Gastrocnemius medialis (tissue), 4 donors: ENCODE measurements at regions not wholly inside any gene's neighbourhood (a gene's known extent, or its start where the extent isn't known, plus 50 kb on each side); places are given as distances from the start of the nearest gene placed in this dataset.

ENCODE experiments used
- ATAC-seq, 2 donors: fragments of 150-250 bp; one replicate each; pipeline ENCODE4 v1.9.1; 2016
- DNase-seq, 2 donors: peaks; one replicate each; pipeline ENCODE4 v3.0.0-alpha.2; 2019
- H3K27ac ChIP-seq, 4 donors: fragments of 200-600 bp; sonication (generic); 1 replicate in 1 of 4; 2 replicates in 3 of 4; pipeline ENCODE4 v1.5.1; 2016 to 2018; ENCODE audit warnings: mild to moderate bottlenecking in 2 of 4, moderate library complexity in 1 of 4
- H3K27me3 ChIP-seq, 3 donors: fragments of 200-600 bp; sonication (generic) in 2 of 3; 1 replicate in 1 of 3; 2 replicates in 2 of 3; pipeline versions ENCODE4 v1.5.1 to v1.6.0; 2016 to 2019; ENCODE audit warnings: mild to moderate bottlenecking in 1 of 3, moderate library complexity in 1 of 3
- H3K36me3 ChIP-seq, 2 donors: fragments of 200-600 bp; sonication (generic) in 1 of 2; one replicate each; pipeline ENCODE4 v1.5.1; 2017 to 2018
- H3K4me1 ChIP-seq, 2 donors: fragments of 200-600 bp; sonication (generic) in 1 of 2; one replicate each; pipeline ENCODE4 v1.5.1; 2016 to 2017; ENCODE audit warnings: mild to moderate bottlenecking in 2 of 2
- H3K4me3 ChIP-seq, 4 donors: fragments of 200-600 bp; sonication (generic) in 3 of 4; 1 replicate in 1 of 4; 2 replicates in 3 of 4; pipeline ENCODE4 v1.5.1; 2016 to 2019; ENCODE audit warnings: mild to moderate bottlenecking in 2 of 4
- H3K9me3 ChIP-seq, 3 donors: fragments of 200-600 bp; sonication (generic) in 2 of 3; 1 replicate in 1 of 3; 2 replicates in 2 of 3; pipeline ENCODE4 v1.5.1; 2016 to 2019
- CTCF ChIP-seq, 5 experiments: fragments of 450-650 bp in 3 of 5; fragments of 200-600 bp in 2 of 5; sonication (generic) in 2 of 5; IDR thresholded peaks in 4 of 5; conservative IDR thresholded peaks in 1 of 5; 1 replicate in 4 of 5; 2 replicates in 1 of 5; pipeline ENCODE4 v1.5.1; 2016 to 2019; ENCODE audit warnings: antibody characterized with exemption in 5 of 5, mild to moderate bottlenecking in 3 of 5, moderate library complexity in 3 of 5
- POLR2A ChIP-seq, 2 donors: fragments of 450-650 bp; IDR thresholded peaks; one replicate each; pipeline ENCODE4 v1.6.1; 2017; ENCODE audit warnings: antibody characterized with exemption in 2 of 2, mild to moderate bottlenecking in 2 of 2, moderate library complexity in 2 of 2
- in situ Hi-C, 4 donors: fragments of 200-750 bp; cut with MboI; loops; one replicate each; pipeline versions ENCODE4 v1.15.0 to v1.8.0; 2017; ENCODE audit warnings: low sequenced_read_pairs in 4 of 4
- intact Hi-C: fragments of 100-400 bp; cut with DNase I; formaldehyde crosslinking; loops from one replicate; pipeline ENCODE4 v1.15.1; 2023; ENCODE audit warnings: low total_unique reads

DNA sequence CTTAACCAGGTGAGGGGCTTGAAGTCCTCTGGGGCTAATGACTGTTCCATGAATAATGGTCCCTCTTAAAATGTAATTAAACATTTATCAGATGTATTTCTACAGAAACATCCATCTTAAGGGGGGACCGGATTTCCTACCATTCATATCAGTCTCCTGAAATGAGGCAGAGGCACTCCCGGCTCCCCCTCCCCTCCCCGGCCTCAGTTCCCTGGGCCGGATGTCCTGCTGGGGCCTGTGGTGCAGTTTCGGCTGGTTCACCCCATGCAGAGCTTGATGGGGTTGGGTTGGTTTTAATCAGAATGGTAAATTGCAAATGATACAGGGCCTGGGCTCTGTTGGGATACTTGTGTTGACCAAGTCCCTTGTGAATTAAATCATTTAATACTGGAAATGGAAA lies 349.4 kb downstream of the PREX1 start:
- DNase-seq: no peak
- Histone ChIP-seq H3K4me3 (no peak overlapping the region), H3K4me1 (no peaks in the 10 kb centered on the region), H3K27me3 (no peaks in the 10 kb centered on the region), H3K9me3 (no peaks in the 10 kb centered on the region), H3K36me3 (no peaks in the 10 kb centered on the region), H3K27ac (no peak overlapping the region)
- TF ChIP-seq POLR2A (IDR thresholded peaks at IDR 0.05) (no peak), CTCF (IDR thresholded peaks at IDR 0.05 in 4 of 5, conservative IDR thresholded peaks at IDR 0.05 in 1 of 5) (no peak)
- ATAC-seq: no peak
- intact Hi-C loops (no loop called here), in situ Hi-C loops (no loop called here)

DNA sequence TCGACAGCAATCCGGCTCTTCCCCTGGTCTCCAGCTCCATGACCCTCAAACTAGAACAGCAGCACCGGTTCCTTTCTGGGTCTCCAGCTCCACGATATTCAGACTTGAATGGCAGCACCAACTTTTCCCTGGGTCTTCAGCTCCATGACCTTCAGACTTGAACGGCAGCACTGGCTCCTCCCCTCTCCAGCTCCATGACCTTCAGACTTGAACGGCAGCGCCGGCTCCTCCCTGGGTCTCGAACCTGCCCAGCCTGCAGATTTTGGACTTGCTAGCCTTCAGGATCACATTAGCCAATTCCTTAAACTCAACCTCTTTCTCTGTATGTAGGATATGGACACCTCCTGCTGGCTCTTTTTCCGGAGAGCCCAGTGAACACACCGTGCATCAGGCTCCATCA lies 350.9 kb downstream of the PREX1 start:
- DNase-seq (no peak), ATAC-seq (no peak)
- no peaks in the 10 kb centered on the region for H3K4me1 ChIP-seq
- H3K4me3 ChIP-seq: no peak overlapping the region
- H3K27me3 ChIP-seq: no peaks in the 10 kb centered on the region
- H3K36me3 ChIP-seq: no peaks in the 10 kb centered on the region
- no peak for TF ChIP-seq POLR2A (IDR thresholded peaks at IDR 0.05)
- no peak for TF ChIP-seq CTCF (IDR thresholded peaks at IDR 0.05 in 4 of 5, conservative IDR thresholded peaks at IDR 0.05 in 1 of 5)
- H3K9me3 ChIP-seq: no peaks in the 10 kb centered on the region
- intact Hi-C loops: no loop called here
- in situ Hi-C loops: no loop called here
- H3K27ac ChIP-seq: no peak overlapping the region

GRCh38 chr20:48474022-48474421 lies 353.8 kb downstream of the PREX1 start:
- Histone ChIP-seq H3K4me1 (no peaks in the 10 kb centered on the region), H3K27me3 (no peaks in the 10 kb centered on the region), H3K36me3 (no peaks in the 10 kb centered on the region), H3K4me3 (no peak overlapping the region), H3K27ac (no peak overlapping the region), H3K9me3 (no peaks in the 10 kb centered on the region)
- TF ChIP-seq POLR2A (IDR thresholded peaks at IDR 0.05) (no peak), CTCF (IDR thresholded peaks at IDR 0.05 in 4 of 5, conservative IDR thresholded peaks at IDR 0.05 in 1 of 5) (no peak)
- DNase-seq (no peak), ATAC-seq (no peak)
- intact Hi-C loops (no loop called here), in situ Hi-C loops (no loop called here)

- no peaks in the 10 kb centered on the region for H3K27me3 ChIP-seq
- no peak overlapping the region for H3K4me3 ChIP-seq
- no peak for ATAC-seq
- H3K9me3 ChIP-seq: no peaks in the 10 kb centered on the region
- in situ Hi-C loops: no loop called here
- DNase-seq: no peak
- H3K36me3 ChIP-seq: no peaks in the 10 kb centered on the region
- no peak overlapping the region for H3K27ac ChIP-seq
- H3K4me1 ChIP-seq: no peaks in the 10 kb centered on the region
- intact Hi-C loops: no loop called here
- no peak for TF ChIP-seq CTCF (IDR thresholded peaks at IDR 0.05 in 4 of 5, conservative IDR thresholded peaks at IDR 0.05 in 1 of 5)
- TF ChIP-seq POLR2A (IDR thresholded peaks at IDR 0.05): no peak
Measured at GRCh38 chr20:48471759-48472408, 355.9 kb downstream of the PREX1 start.

GRCh38 chr20:48471176-48471575 lies 356.6 kb downstream of the PREX1 start:
- Histone ChIP-seq H3K4me1 (no peaks in the 10 kb centered on the region), H3K27me3 (no peaks in the 10 kb centered on the region), H3K4me3 (no peak overlapping the region), H3K27ac (no peak overlapping the region), H3K9me3 (no peaks in the 10 kb centered on the region), H3K36me3 (no peaks in the 10 kb centered on the region)
- DNase-seq: no peak
- no peak for ATAC-seq
- TF ChIP-seq CTCF (IDR thresholded peaks at IDR 0.05 in 4 of 5, conservative IDR thresholded peaks at IDR 0.05 in 1 of 5): no peak
- TF ChIP-seq POLR2A (IDR thresholded peaks at IDR 0.05): no peak
- intact Hi-C loops (no loop called here), in situ Hi-C loops (no loop called here)
